ENCODE measurements at regions not wholly inside any gene's neighbourhood (a gene's known extent, or its start where the extent isn't known, plus 50 kb on each side); places are given as distances from the start of the nearest gene placed in this dataset.

DNA sequence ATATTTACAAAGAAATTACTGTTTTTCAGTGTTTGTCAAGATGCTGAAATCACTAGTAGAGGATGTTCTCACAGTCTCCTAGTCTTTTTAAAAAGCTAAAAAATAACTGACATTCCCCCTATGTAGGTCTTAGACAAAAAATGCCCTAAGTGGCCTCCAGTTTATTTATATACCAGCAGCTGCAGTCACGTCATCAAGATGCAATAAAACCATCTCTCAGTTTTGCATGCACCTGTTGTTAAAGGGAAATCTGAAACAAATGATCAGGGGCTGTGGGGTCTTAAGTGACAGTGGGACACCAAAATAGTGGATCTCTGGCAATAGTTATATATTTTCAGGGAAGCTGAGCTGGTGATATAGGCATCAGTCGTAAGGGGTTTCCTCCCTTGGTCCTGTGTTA, 146.5 kb upstream of the ARPP21 start:
- TF ChIP-seq, protein P1, sequence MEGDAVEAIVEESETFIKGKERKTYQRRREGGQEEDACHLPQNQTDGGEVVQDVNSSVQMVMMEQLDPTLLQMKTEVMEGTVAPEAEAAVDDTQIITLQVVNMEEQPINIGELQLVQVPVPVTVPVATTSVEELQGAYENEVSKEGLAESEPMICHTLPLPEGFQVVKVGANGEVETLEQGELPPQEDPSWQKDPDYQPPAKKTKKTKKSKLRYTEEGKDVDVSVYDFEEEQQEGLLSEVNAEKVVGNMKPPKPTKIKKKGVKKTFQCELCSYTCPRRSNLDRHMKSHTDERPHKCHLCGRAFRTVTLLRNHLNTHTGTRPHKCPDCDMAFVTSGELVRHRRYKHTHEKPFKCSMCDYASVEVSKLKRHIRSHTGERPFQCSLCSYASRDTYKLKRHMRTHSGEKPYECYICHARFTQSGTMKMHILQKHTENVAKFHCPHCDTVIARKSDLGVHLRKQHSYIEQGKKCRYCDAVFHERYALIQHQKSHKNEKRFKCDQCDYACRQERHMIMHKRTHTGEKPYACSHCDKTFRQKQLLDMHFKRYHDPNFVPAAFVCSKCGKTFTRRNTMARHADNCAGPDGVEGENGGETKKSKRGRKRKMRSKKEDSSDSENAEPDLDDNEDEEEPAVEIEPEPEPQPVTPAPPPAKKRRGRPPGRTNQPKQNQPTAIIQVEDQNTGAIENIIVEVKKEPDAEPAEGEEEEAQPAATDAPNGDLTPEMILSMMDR (IDR thresholded peaks at IDR 0.05), result no peak
- Histone ChIP-seq H3K4me3 (no peak overlapping the region), H3K27ac (no peak overlapping the region), H3K4me1 (no peaks in the 10 kb centered on the region), H3K36me3 (ENCODE audit: insufficient read depth in 1 of 2, low read depth in 1 of 2) (no peaks in the 10 kb centered on the region), H3K27me3 (ENCODE audit: insufficient read depth in 3 of 3, low read length in 2 of 3) (no peaks in the 10 kb centered on the region), H3K9me3 (no peaks in the 10 kb centered on the region)
- intact Hi-C loops (cut with DNase I), result no loop called here
- no peak for DNase-seq
- no peak for ATAC-seq
- WGBS, 3 donors, result 34 to 37% (median 34%) methylated on average over 2 of the region's 2 CpGs

DNA sequence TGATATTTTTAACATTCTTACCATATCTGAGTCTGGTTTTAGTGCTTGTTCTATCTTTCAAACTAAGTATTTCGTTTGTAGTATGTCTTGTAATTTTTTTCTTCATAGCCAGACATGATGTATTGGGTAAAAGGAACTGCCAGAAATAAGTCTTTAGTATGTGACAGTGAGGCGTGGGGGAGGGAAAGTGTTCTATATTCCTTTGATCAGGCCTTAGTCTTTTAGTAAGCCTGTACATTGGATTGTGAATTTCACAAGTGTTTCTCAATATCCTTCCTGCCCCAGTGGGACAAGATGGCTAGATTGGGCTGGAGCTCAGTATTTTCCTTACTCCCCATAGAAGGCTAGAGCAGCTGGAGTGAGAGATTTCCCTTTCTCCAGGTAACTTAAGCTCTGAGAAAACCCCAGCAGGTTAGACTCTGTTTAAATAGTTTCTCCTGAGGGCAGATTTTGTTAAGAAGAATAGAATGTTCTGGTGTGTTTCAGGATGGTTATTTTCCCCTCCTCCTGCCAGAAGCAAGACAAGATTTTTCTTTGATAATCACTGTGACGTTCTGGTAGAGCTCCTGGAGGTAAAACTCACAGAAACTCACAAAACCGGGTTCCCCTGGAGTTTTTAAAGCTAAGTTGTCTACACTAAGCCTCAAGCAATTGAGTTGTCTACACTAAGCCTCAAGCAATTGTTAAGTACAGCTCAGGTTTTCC, 140.7 kb upstream of the ARPP21 start:
- TF ChIP-seq, protein P1 (IDR thresholded peaks at IDR 0.05), result no peak
- WGBS, 3 donors, result 72 to 81% (median 77%) methylated on average over 4 of the region's 4 CpGs
- no peak overlapping the region for H3K4me3 ChIP-seq
- DNase-seq, result no peak
- intact Hi-C loops (cut with DNase I), result no loop called here
- no peaks in the 10 kb centered on the region for H3K4me1 ChIP-seq
- no peaks in the 10 kb centered on the region for H3K27me3 ChIP-seq (ENCODE audit: insufficient read depth in 3 of 3, low read length in 2 of 3)
- no peaks in the 10 kb centered on the region for H3K9me3 ChIP-seq
- H3K36me3 ChIP-seq (ENCODE audit: insufficient read depth in 1 of 2, low read depth in 1 of 2), result no peaks in the 10 kb centered on the region
- H3K27ac ChIP-seq, result no peak overlapping the region
- no peak for ATAC-seq

DNA sequence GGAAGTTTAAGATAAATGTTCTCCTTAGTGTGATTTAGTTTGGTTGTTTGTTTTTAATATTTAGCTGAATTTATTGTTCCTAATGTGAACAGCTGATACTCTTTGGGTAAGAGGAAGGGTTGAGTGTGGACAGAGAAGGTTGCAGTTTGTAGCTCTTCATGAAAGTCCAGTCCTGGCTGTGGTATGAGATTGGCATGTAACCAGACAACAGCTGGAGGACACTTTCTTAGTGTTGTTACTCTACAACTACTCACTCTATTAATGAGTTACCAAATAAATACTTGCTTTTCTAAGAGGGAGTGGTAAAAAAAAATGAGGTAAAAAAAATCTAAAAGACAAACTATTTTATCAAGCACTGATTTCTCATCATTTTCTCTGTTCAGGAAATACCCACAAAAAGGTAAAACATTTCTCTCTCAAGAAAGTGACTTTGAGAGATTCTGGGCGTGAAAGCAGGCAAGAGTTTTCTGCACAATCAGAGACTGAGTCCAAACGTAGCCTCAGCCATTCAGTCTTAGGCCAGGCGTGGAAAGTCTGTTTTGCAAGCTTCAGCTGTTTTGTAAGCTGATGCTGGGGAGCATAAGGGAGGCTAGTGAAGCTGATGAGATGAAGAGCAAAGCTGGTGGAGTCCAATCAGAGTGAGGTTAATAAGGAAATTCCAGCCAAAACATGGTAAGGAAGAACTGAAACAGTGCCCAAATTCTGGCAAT, 138.5 kb upstream of the ARPP21 start:
- Histone ChIP-seq H3K4me1 (no peaks in the 10 kb centered on the region), H3K27me3 (ENCODE audit: insufficient read depth in 3 of 3, low read length in 2 of 3) (no peaks in the 10 kb centered on the region), H3K4me3 (no peak overlapping the region), H3K27ac (no peak overlapping the region), H3K36me3 (ENCODE audit: insufficient read depth in 1 of 2, low read depth in 1 of 2) (no peaks in the 10 kb centered on the region), H3K9me3 (no peaks in the 10 kb centered on the region)
- intact Hi-C loops (cut with DNase I), result no loop called here
- 43 to 56% (median 47%) methylated on average over 3 of the region's 3 CpGs for WGBS, 3 donors
- TF ChIP-seq, protein P1 (IDR thresholded peaks at IDR 0.05), result no peak
- DNase-seq, result no peak
- ATAC-seq, result no peak

DNA sequence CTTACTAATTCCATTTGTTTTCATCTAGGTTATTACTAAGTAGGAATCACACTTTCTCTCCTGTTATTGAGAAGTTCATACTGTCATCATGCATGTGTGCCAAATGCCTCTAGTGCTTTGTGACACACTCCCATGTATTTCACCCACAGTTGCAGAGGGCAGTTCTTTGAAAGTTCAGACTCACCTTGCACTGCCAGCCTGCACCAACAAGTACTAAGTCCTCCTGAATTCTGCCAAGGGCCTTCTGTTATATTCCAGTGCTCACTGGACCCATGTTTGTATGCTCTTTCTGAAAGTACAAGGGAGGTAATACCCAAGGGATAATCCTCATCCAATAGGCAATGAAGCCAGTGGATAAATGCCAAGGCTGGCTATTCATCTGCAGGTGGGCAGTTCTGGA, 136.6 kb upstream of the ARPP21 start:
- ATAC-seq (no peak), DNase-seq (no peak)
- H3K4me1 ChIP-seq, result no peaks in the 10 kb centered on the region
- no peak overlapping the region for H3K27ac ChIP-seq
- H3K9me3 ChIP-seq, result no peaks in the 10 kb centered on the region
- no peaks in the 10 kb centered on the region for H3K36me3 ChIP-seq (ENCODE audit: insufficient read depth in 1 of 2, low read depth in 1 of 2)
- TF ChIP-seq, protein P1 (IDR thresholded peaks at IDR 0.05), result no peak
- no peak overlapping the region for H3K4me3 ChIP-seq
- intact Hi-C loops (cut with DNase I), result no loop called here
- no peaks in the 10 kb centered on the region for H3K27me3 ChIP-seq (ENCODE audit: insufficient read depth in 3 of 3, low read length in 2 of 3)
